ENCODE measurements at regions not wholly inside any gene's neighbourhood (a gene's known extent, or its start where the extent isn't known, plus 50 kb on each side); places are given as distances from the start of the nearest gene placed in this dataset.

DNA sequence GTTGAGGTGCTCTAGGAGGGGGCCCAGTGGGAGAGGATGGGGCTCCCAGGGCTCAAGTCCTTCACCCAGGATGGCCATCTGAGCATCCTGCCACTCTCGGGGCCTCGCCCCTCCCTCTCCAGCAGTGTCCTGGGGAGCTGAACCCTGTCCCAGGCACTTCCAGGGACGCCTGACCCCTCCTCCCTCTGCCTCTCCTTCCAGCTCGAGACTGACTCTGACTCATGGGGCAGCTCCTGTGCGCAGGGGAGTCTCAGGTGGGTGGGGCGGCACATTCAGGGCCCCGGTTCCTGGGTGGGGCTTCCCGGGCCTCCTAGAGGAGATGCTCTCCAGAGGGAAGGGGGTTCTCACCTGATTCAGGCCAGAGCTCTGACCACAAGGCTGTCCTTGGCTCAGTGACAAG, 77.1 kb upstream of the IGLL5 start:
- Histone ChIP-seq H2AFZ (ENCODE audit: low read depth, low read length) (no peak overlapping the region), H3K9me3 (ENCODE audit: low read length) (no peaks in the 10 kb centered on the region), H3K9ac (ENCODE audit: low read length) (no peak overlapping the region), H3K27ac (ENCODE audit: low read length) (no peak overlapping the region), H3K79me2 (replicated peaks; ENCODE audit: insufficient read depth, low read length) (no peaks in the 10 kb centered on the region), H3K27me3 (ENCODE audit: insufficient read depth, low read depth, low read length) (no peaks in the 10 kb centered on the region), H3K9me2 (ENCODE audit: insufficient read depth, low read length) (no peaks in the 10 kb centered on the region), H3K4me3 (ENCODE audit: low read length) (no peak overlapping the region), H3K36me3 (ENCODE audit: insufficient read depth, low read length) (no peaks in the 10 kb centered on the region), H3F3A (ENCODE audit: insufficient read depth, low read length, poor library complexity, severe bottlenecking) (no peaks in the 10 kb centered on the region), H3K4me2 (ENCODE audit: low read length) (no peak overlapping the region), H4K20me1 (ENCODE audit: insufficient read depth) (no peaks in the 10 kb centered on the region)
- no peak for TF ChIP-seq TAF1 (IDR thresholded peaks at IDR 0.05; ENCODE audit: low read depth)

GRCh38 chr22:22811016-22812009, 76.3 kb upstream of the IGLL5 start:
- Histone ChIP-seq H3K36me3 (ENCODE audit: insufficient read depth, low read length) (no peaks in the 10 kb centered on the region), H3K27me3 (ENCODE audit: insufficient read depth, low read depth, low read length) (no peaks in the 10 kb centered on the region), H4K20me1 (ENCODE audit: insufficient read depth) (no peaks in the 10 kb centered on the region), H3K9me2 (ENCODE audit: insufficient read depth, low read length) (no peaks in the 10 kb centered on the region), H3K4me3 (ENCODE audit: low read length) (no peak overlapping the region), H3K4me2 (ENCODE audit: low read length) (no peak overlapping the region), H3K79me2 (replicated peaks; ENCODE audit: insufficient read depth, low read length) (no peaks in the 10 kb centered on the region), H3F3A (ENCODE audit: insufficient read depth, low read length, poor library complexity, severe bottlenecking) (no peaks in the 10 kb centered on the region), H3K9me3 (ENCODE audit: low read length) (no peaks in the 10 kb centered on the region), H3K9ac (ENCODE audit: low read length) (no peak overlapping the region), H3K27ac (ENCODE audit: low read length) (no peak overlapping the region), H2AFZ (ENCODE audit: low read depth, low read length) (no peak overlapping the region)
- TF ChIP-seq, protein P1, sequence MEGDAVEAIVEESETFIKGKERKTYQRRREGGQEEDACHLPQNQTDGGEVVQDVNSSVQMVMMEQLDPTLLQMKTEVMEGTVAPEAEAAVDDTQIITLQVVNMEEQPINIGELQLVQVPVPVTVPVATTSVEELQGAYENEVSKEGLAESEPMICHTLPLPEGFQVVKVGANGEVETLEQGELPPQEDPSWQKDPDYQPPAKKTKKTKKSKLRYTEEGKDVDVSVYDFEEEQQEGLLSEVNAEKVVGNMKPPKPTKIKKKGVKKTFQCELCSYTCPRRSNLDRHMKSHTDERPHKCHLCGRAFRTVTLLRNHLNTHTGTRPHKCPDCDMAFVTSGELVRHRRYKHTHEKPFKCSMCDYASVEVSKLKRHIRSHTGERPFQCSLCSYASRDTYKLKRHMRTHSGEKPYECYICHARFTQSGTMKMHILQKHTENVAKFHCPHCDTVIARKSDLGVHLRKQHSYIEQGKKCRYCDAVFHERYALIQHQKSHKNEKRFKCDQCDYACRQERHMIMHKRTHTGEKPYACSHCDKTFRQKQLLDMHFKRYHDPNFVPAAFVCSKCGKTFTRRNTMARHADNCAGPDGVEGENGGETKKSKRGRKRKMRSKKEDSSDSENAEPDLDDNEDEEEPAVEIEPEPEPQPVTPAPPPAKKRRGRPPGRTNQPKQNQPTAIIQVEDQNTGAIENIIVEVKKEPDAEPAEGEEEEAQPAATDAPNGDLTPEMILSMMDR (IDR thresholded peaks at IDR 0.05; ENCODE audit: poor library complexity, severe bottlenecking) = no peak
- TF ChIP-seq TAF1 (IDR thresholded peaks at IDR 0.05; ENCODE audit: low read depth) (no peak), EZH2 (IDR thresholded peaks at IDR 0.05; ENCODE audit: borderline replicate concordance, insufficient read depth, low read length, poor library complexity, severe bottlenecking) (no peak), RAD21 (conservative IDR thresholded peaks at IDR 0.05) (no peak), REST (IDR thresholded peaks at IDR 0.05; ENCODE audit: borderline replicate concordance) (no peak), SMC3 (conservative IDR thresholded peaks at IDR 0.05; ENCODE audit: poor library complexity) (no peak), MXI1 (conservative IDR thresholded peaks at IDR 0.05; ENCODE audit: poor library complexity, severe bottlenecking) (no peak), EP300 (conservative IDR thresholded peaks at IDR 0.05; ENCODE audit: poor library complexity, severe bottlenecking) (no peak), POLR2AphosphoS5 (IDR thresholded peaks at IDR 0.05) (no peak)

Data from neural cell (in vitro differentiated cells).